ENCODE measurements at regions not wholly inside any gene's neighbourhood (a gene's known extent, or its start where the extent isn't known, plus 50 kb on each side); places are given as distances from the start of the nearest gene placed in this dataset.

DNA sequence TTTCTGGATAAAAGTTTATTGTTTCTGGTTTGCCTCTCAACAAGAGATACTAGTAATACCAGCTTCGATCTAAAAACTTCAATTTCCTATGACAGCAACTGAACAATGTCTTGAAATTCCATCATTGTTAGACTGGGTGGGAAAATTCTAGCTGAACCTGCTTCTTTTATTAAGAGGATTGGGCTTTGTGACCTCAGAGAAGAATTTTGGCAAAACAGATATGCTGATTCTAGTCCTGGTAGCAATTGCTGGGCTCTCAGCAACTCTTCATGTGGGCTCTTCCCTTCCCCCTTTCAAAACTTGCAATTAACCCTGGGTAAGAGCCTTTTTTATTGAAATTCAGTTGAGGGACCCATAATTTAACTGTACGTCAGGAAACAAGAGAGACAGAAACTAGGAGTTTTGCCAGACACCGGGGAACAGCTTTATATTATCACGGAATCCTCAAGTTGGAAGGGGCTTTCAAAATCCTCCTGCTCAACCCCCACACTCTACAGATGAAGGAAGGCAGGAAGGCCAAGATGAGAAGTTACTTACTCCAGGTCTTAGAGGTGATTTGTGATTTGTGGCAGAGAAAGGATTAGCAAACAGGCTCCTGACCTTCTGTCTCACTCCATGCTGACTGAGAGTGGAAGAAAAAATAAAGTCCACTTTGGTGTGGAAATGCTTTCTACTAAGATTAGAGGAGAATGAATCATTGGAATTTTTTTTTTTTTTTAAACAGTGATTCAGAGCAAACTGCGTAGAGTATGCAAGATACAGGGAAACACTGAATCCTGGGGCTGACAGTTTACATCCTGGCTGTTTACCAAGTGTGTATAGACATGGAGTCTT is 239.0 kb upstream of the ATP2B1 start:
- TF ChIP-seq, protein P1, sequence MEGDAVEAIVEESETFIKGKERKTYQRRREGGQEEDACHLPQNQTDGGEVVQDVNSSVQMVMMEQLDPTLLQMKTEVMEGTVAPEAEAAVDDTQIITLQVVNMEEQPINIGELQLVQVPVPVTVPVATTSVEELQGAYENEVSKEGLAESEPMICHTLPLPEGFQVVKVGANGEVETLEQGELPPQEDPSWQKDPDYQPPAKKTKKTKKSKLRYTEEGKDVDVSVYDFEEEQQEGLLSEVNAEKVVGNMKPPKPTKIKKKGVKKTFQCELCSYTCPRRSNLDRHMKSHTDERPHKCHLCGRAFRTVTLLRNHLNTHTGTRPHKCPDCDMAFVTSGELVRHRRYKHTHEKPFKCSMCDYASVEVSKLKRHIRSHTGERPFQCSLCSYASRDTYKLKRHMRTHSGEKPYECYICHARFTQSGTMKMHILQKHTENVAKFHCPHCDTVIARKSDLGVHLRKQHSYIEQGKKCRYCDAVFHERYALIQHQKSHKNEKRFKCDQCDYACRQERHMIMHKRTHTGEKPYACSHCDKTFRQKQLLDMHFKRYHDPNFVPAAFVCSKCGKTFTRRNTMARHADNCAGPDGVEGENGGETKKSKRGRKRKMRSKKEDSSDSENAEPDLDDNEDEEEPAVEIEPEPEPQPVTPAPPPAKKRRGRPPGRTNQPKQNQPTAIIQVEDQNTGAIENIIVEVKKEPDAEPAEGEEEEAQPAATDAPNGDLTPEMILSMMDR (conservative IDR thresholded peaks at IDR 0.05 in 1 of 2, IDR thresholded peaks at IDR 0.05 in 1 of 2; ENCODE audit: low read depth in 1 of 2, low read length in 2 of 2), result no peak
- no peak for TF ChIP-seq EZH2 (IDR thresholded peaks at IDR 0.05; ENCODE audit: low read length, missing control alignments)
